ENCODE measurements at regions not wholly inside any gene's neighbourhood (a gene's known extent, or its start where the extent isn't known, plus 50 kb on each side); places are given as distances from the start of the nearest gene placed in this dataset.
"Not testable (repeated sequence)": the region's sequence is repeated elsewhere in the genome, so short reads cannot be mapped to it uniquely, and the experiment has no call there.

GRCh38 chr6:1197309-1197708, 114.6 kb upstream of the FOXQ1 start:
- no peak for DNase-seq

DNA sequence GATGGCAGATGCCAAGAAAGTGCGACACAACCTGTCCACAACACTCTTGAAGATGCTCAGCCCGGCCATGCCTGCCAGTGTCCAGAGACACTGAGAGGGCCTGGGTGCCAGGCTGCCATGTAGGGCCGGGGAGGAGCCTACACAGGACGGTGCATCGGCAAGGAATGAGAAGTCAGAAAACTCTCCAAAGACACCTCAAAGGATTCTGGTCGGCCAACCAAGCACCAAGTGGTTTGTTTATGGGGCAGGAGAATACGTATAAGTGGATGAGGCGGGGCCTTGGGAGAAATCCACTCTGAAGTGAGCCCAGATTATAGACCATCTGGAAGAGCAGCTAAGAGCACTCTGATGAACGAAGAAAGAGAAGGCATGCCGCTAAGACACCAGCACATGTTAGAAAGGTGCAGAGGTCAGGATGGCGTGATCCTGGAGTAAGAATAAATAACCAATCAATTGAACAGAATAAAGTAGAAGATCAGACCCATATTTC, 120.7 kb upstream of the FOXQ1 start:
- DNase-seq: no peak

DNA sequence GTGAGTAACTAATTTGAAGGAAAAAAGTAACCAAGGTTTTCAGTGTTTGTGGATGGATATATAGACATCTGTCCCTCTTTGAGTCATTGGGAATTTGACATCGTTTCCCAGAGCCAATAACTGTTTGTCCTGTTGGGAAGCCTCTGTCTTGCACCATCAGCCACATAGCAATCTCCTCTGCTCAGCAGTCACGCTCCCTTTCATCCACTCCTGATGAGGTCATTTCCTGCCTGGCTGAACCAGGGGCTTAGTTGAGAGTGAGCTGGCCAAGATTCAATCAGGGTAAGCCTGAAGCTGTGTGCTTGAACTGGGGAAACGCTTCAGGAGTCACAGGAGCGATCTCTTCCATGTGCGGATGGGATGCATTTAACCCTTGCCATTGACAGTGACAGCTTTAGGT, 121.5 kb upstream of the FOXQ1 start:
- DNase-seq: no peak

- no peak for DNase-seq
These were observed 123.7 kb upstream of the FOXQ1 start for GRCh38 chr6:1188199-1188598.

- no peak for DNase-seq
These were observed 124.4 kb upstream of the FOXQ1 start for GRCh38 chr6:1187293-1188131.

DNA sequence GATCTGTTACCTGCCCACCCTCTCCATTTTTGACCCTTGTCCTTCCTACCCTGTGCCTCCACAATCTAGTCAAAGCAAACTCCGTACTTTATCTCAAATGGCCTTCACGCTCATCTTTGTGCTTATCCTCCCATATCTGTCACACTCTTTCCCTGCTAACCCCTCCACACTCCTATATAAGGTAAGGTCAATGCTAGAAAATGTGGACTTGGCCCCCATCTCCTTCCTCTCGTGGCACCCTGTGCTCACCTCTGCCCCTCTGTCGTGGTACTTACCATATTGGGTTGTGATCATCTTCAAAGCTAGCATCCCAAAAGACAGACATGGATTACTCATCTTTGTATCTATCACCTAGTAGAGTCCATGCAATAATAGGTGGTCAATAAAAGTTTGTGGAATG, 127.6 kb upstream of the FOXQ1 start:
- DNase-seq: no peak

DNA sequence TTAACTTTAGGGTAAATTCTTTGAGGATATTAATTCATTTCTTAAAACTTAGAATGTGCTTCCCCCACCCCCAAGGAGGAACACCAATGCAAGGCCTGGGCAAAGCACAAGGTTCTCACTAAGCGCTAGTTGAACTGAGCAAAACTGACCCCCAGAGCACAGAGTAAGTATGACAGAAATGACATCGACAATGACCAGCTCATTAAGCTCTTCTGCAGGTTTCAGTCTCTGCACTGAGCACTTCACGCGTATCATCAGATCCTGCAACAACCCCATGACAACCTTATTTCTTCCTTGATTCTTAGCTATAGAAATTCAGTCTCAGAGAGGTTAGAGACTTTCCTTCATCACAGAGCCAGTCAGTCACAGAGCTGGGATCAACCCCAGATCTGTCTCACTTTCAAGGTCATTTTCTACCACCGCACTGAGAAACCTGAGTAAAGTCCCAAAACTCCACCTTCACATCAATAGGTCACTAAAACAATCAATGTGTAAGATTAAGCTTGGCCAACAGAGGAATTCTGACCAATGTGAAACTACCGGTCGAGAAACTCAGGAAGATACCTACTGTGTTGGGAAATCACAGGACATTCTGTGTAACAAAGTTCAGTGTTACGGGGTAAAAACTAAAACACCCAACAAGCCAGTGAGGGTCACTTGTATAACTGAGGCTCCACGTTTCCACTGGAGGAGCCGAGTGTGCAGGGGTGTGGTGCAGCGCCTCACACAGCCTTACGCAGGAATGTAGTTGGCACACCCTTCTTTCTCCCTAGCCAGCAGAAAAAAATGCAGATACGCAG, 129.0 kb upstream of the FOXQ1 start:
- no peak for DNase-seq

DNA sequence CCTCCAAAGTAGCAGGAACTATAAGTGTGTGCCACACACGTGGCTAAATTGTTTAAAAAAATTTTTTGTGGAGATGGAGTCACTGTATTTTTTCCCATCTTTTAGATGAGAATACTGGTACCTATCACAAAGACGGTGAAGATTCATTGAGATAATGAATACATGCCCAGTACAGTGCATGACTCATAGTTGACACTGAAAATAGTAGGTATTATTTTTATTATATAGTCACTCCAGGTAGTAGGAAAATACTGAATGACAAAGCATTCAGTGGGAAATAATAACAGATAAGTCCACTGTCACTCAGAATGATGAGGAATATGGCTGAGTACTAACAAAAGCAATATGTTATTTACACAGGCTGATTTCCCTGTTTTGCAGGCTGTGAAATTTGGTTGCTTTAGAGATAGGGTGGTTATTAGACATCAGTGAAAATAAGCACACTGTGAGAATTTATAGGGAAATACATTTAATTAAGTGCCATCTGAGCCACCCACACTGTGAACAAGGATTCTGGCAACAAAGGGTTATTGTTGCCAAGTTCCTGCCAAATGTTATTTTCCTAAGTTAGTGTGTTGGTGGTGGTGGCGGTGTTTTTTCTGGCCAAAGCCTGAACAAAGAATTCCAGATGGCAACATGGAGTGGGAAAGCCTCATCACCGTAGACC, 129.8 kb upstream of the FOXQ1 start:
- no peak for DNase-seq

GRCh38 chr6:1179571-1180459, 132.1 kb upstream of the FOXQ1 start:
- DNase-seq: no peak

GRCh38 chr6:1178590-1178989, 133.3 kb upstream of the FOXQ1 start:
- DNase-seq: no peak

GRCh38 chr6:1176567-1176966, 135.3 kb upstream of the FOXQ1 start:
- no peak for DNase-seq

- no peak for DNase-seq
These were observed 136.0 kb upstream of the FOXQ1 start for GRCh38 chr6:1175877-1176276.

GRCh38 chr6:1170794-1171193, 141.1 kb upstream of the FOXQ1 start:
- DNase-seq: no peak

DNA sequence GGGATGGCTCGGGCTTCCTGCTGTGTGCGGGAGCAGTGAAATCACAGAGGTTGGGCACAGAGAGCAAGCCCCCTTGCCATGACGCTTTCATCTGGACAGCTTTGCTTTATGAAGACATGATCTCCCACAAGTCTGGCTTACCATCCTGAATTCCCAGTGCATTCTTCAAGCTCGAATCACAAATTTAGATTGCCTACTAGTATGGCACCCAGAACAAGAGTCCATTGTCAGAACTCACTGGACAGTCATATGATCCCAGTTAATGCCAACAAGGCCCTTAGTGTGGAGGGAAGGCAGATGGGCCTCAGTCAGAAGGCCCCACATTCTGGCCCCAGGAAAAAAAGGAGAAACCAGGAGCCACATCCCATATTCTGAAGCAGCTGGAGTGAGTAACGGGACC, 147.3 kb upstream of the FOXQ1 start:
- DNase-seq: no peak

DNA sequence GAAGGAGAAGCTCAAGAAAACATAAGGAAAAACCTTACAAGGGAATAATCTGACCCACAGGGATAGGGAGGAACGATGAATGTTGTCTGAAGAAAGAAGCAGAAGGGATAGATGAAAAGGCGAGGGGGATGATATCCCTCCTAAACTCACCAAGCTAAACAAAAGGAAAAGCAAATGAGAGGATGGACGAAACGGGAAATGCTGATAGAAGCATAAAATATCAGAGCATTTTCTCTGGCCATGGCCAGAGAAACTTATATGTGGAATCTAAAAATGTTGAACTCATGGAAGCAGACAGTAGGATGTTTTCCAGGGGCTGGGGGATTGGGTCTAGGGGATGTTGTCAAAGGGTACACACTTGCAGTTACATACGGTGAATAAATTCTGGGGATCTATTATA, 148.4 kb upstream of the FOXQ1 start:
- DNase-seq: no peak

GRCh38 chr6:1162367-1163275, 149.3 kb upstream of the FOXQ1 start:
- no peak for DNase-seq

DNA sequence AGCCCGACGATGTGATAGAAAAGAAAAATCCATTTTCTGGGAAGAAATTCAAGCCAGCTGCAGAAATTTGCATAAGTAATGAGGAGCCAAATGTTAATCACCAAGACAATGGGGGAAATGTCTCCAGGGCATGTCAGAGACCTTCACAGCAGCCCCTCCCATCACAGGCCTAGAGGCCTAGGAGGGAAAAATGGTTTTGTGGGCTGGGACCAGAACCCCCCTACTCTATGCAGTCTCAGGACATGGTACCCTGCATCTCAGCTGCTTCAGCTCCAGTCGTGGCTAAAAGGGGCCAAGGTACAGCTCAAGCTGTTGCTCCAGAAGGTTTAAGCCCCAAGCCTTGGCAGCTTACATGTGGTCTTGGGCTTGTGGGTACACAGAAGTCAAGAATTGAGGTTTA, 155.5 kb upstream of the FOXQ1 start:
- DNase-seq: not testable (repeated sequence)

DNA sequence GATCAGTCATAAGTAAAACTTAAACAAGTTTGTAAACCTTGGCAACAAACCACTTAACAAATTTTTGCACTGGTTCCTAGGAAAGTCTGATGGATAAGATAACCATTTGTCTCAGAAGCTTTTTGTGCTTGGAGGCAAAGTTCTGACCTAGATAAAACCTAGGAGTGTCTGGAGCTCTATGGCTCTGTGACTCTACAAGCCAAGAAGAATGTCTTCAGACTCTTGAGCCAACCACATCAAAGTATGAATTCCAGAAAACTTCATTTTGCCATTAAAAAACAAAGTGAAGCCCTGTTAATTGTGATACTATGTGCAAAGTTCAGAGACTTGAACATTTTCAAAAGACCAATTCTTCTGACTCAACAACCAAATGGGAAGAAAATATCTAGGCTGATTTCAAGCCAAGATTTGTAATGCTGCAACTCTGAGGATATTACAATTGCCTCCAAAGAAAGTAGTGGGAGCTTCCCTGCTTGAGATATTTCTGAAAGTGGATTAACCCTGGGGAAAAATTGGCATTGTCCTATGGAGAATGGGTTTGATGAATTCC, 158.1 kb upstream of the FOXQ1 start:
- DNase-seq: no peak

DNA sequence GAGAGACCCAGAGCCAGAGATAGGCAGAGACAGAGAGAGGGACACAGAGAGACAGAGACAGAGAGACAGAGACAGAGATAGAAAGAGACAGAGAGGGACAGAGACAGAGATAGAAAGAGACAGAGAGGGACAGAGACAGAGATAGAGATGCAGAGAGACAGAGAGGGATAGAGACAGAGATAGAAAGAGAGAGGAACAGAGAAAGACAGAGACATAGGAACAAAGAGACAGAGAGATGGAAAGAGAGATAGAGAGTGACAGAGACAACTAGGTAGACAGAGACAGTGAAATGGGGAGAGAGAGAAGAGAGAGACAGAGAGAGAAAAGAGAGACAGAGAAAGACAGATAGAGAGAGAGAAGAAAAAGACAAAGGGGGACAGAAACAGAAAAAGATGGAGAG, 165.4 kb upstream of the FOXQ1 start:
- DNase-seq: no peak

DNA sequence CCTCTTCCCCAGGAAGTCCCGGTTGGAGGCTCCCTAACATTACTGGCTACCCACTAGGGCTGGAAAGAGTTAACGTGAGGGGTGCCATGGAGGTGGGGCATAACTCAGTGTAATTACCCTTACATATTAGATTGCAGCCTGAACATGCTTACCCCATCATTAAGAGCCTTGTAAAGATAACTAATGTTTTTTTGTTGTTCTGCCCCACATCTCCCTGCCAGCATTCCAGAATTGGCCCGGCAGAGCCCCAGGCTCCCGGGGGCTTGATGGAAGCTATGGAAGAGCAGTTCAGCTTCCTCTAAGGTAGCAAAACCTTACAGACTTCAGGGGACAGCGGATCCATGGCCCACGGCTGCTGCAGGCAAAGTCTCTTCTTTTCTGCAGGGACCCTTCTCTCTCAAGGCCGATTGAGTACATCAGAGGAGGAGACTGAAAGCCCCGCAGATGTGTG, 166.1 kb upstream of the FOXQ1 start:
- no peak for DNase-seq
